ENCODE measurements at regions not wholly inside any gene's neighbourhood (a gene's known extent, or its start where the extent isn't known, plus 50 kb on each side); places are given as distances from the start of the nearest gene placed in this dataset.

- H3K4me3 ChIP-seq (ENCODE audit: low read depth, low read length): no peak overlapping the region
- DNase-seq (ENCODE audit: low read depth): no peak
- TF ChIP-seq, protein P1, sequence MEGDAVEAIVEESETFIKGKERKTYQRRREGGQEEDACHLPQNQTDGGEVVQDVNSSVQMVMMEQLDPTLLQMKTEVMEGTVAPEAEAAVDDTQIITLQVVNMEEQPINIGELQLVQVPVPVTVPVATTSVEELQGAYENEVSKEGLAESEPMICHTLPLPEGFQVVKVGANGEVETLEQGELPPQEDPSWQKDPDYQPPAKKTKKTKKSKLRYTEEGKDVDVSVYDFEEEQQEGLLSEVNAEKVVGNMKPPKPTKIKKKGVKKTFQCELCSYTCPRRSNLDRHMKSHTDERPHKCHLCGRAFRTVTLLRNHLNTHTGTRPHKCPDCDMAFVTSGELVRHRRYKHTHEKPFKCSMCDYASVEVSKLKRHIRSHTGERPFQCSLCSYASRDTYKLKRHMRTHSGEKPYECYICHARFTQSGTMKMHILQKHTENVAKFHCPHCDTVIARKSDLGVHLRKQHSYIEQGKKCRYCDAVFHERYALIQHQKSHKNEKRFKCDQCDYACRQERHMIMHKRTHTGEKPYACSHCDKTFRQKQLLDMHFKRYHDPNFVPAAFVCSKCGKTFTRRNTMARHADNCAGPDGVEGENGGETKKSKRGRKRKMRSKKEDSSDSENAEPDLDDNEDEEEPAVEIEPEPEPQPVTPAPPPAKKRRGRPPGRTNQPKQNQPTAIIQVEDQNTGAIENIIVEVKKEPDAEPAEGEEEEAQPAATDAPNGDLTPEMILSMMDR (IDR thresholded peaks at IDR 0.05; ENCODE audit: insufficient read depth, low read depth, low read length, missing control alignments): no peak
Observed at GRCh38 chr3:146679191-146679590, 74.0 kb upstream of the PLSCR5 start.

- TF ChIP-seq, protein P1 (IDR thresholded peaks at IDR 0.05; ENCODE audit: insufficient read depth, low read depth, low read length, missing control alignments): no peak
- no peak overlapping the region for H3K4me3 ChIP-seq (ENCODE audit: low read depth, low read length)
- DNase-seq (ENCODE audit: low read depth): no peak
Observed at GRCh38 chr3:146672941-146673340, 67.8 kb upstream of the PLSCR5 start.

DNA sequence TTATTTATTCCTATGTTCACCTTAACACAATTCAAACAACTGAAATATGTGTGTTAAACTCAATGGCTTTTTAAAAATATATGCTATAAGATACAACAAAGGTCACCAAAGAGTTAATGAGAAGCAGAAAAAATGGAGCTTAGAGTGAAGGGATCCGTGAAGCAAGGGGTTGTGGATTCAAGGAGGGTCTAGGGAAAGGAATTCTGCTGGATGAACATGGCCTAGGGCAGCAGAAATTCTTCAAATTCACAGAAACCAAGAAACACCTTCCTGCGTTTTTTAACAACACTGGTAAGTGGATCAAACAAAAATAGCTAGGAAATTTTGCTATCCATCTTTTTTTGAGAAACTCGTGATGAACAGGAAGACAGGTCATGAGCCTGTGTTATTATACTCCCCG lies 59.3 kb upstream of the PLSCR5 start:
- DNase-seq (ENCODE audit: low read depth): no peak
- H3K4me3 ChIP-seq (ENCODE audit: low read depth, low read length): no peak overlapping the region
- TF ChIP-seq, protein P1 (IDR thresholded peaks at IDR 0.05; ENCODE audit: insufficient read depth, low read depth, low read length, missing control alignments): no peak

DNA sequence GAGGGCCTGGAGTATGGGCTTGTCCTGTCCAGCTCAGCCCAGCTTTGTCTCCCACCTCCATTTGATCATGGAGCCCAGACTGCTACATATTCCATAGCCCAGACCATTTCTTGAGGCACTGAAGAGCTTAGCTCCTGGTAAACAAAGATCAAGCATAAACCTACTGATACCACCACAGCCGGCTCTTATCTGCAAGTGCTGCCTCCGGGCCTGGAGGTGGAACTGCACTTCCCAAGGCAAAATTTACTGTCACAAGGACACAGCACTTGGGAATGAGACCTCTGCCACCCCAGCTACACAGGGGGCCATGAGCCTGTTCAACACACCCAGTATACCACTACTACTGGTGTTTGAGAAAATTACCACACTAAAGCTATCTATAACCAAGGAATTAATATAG lies 53.7 kb upstream of the PLSCR5 start:
- DNase-seq (ENCODE audit: low read depth): no peak
- TF ChIP-seq, protein P1 (IDR thresholded peaks at IDR 0.05; ENCODE audit: insufficient read depth, low read depth, low read length, missing control alignments): no peak
- H3K4me3 ChIP-seq (ENCODE audit: low read depth, low read length): no peak overlapping the region

DNA sequence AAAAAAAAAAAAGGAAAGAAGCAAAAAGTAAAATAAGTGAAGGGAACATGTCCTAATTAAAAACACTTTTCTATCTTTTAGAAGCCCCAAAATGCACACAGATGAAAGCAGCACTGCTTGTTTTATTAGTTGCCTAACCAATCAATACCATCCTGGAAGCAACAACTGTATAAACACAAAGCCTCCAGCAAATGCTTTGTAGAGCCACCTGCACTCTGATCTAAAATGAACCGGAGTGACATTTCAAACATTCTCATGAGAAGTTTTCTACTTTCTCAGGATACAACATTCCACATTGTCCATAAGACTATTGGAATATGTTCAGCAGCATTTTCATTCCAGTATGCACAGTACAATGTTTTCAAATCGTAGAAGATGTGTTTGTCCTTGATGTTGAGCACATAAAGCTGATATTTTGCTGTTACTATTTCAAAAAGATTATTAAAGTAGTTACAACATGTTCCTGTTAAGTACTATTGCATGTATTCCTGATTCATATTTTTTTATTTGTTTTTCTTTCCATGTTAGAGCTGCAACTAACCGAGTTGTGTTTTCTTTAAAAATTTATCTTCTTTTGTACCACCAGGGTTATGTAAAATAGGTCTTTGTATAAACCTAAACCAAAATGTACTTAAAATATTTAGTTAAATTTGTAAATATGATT lies 50.3 kb upstream of the PLSCR5 start:
- H3K4me3 ChIP-seq (ENCODE audit: low read depth, low read length): no peak overlapping the region
- no peak for DNase-seq (ENCODE audit: low read depth)
- TF ChIP-seq, protein P1 (IDR thresholded peaks at IDR 0.05; ENCODE audit: insufficient read depth, low read depth, low read length, missing control alignments): no peak

Measured in GM12865 (cell line).